ENCODE measurements at regions not wholly inside any gene's neighbourhood (a gene's known extent, or its start where the extent isn't known, plus 50 kb on each side); places are given as distances from the start of the nearest gene placed in this dataset.
A peak's percentile ranks its signal among the peaks of the same experiment; 100 is the strongest.

- no peak for DNase-seq (ENCODE audit: low spot score)
Measured at GRCh38 chrX:146144039-146144438, 326.4 kb downstream of the SLITRK2 start.

DNA sequence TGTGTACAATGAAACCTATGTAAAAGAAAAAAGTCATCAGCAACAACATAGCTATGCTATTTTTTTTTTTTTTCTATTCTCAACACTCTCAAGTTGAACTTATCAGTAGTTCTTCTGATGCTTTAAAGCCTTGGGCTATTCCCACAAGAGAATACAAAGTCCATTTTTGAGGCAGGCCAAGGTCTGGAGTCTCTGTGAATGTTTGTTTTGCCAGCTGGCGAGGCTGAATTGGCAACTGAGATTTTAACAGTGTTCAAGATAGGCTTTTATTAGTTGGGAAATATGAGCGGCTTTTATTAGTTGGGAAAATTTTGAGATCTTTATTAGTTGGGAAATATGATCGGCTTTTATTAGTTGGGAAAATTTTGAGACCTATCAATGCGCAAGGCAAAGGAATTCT lies 336.6 kb downstream of the SLITRK2 start:
- DNase-seq (ENCODE audit: low spot score) = no peak

DNA sequence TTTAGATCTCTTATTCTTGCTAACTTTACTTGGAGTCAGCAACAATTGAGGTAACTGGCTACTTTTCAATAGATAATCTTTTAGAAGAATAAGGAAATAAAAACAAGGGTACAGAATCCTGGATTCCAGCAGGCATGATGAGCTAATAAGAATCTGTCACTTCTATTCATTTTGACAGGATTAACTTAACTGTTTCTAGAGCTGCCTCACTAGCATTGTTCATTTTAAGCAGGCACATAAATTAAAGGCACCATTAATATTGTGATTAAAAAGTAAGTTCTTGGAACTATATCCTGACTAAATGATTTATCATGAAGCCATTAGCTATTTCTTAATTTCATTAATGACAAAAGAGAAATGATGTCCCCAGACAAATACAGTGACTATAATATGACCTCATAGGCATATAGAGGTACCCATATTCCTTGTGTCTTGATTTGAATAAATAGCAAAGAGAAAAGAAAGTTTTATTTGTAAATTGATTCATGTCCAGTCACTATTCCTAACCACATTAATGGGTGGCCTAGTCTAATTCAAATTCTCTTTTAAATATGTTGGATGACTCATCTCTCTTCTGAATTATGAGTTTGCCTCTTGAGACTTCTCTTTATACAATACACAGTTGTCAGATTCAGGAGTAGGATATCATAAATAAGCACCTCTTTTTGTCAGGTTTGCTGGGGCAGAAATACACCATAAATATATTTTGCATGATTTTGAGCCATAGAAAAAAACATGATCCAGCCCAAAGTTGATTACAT lies 343.0 kb downstream of the SLITRK2 start:
- DNase-seq (ENCODE audit: low spot score) = no peak

DNA sequence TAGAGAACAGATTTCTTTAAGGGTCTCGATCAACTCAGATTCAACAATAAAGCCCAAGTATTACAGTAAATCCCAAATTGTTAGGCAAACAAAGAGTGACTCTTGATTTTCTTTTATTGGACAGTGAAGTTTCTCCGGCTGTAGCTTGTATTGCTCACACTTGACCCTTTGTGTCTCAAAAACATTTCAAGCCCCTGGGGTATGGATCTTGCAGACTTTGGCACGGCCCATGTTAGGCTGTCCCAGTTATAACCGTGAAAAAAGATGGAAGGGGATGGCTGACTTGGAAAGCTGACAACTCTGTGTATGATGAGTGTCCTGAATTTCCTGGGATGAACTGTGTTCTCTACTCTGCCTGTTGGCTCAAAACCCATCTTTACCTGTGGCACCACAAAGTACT lies 356.1 kb downstream of the SLITRK2 start:
- DNase-seq (ENCODE audit: low spot score) = no peak

- no peak for DNase-seq (ENCODE audit: low spot score)
Measured at GRCh38 chrX:146181858-146182257, 364.2 kb downstream of the SLITRK2 start.

DNA sequence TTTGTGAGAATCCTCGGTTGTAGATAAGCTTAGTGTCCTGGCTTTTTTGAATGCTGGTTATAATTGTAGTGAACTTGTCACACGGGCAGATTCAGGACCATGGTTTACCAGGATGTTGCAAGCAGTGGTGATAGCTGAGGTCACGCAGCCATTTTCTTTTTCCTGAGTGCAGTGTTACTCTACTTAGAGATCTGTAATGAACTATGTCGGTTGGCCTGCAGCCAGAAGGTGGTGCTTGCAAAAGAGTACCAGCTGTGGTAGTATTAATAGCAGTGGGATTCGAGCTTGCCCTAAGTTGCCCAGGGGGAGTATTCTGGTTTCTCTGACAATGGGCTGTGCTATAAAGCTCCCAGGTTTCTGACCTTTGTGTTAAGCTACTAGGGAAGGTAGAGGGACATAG lies 368.9 kb downstream of the SLITRK2 start:
- DNase-seq (ENCODE audit: low spot score) = no peak

DNA sequence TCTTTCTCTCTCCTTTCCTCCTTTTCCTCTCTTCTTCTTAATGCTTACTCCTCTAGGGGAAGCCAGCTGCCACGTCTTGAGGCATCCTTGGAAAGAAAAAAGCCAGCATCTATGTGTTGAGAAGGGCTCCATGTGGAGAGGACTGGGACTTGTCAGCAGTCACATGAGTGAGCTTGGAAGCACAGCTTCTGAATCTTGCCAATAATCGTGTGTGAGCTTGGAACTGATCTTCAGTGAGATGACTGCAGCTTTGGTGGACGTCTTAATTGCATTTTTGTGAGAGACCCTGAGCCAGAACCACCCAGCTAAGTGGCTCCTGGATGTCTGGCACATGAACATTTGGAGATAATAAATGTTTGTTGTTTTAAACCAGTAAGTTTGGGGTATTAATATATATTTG lies 371.7 kb downstream of the SLITRK2 start:
- DNase-seq (ENCODE audit: low spot score) = no peak

GRCh38 chrX:146208821-146209220 lies 391.2 kb downstream of the SLITRK2 start:
- DNase-seq (ENCODE audit: low spot score) = no peak

GRCh38 chrX:146224442-146224841 lies 406.8 kb downstream of the SLITRK2 start:
- DNase-seq (ENCODE audit: low spot score) = peak; percentile 1

DNA sequence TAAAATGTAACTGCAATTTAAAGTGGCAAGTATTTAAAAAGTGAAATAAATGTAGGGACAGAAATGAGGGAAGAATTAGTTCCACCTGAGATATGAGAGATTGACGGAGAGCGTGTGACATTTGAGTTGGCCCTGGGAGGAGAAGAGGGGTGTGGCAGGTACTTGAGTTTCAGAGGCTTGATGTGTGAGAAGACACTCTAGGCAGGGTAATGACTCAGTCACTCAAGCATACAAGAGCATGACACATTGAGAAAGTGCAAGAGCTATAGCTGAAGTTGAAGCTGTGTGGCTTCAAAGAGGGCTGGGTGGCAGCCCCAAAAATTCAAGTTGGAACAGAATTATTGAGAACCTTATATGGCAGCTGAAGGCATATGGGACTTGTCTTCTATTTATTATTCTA lies 420.5 kb downstream of the SLITRK2 start:
- DNase-seq (ENCODE audit: low spot score) = no peak

DNA sequence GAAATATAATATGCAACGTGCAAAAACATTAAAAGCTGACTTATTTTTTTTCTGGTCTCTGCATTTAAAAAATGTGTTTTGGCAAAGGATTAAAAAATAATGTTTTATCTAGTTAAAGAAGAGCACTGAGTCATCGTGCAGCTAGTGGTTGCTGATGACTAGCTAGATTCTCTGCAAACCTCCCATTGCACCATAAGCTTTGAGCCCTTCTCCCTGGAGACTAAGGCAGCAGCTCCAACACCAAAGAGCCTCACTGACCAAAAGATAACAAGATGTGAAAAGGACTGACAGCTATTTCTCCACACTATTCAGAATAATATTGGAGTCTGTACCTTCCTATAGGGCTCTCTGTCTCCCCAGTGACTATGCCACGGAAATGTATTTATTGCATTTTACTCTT lies 424.3 kb downstream of the SLITRK2 start:
- DNase-seq (ENCODE audit: low spot score) = no peak

DNA sequence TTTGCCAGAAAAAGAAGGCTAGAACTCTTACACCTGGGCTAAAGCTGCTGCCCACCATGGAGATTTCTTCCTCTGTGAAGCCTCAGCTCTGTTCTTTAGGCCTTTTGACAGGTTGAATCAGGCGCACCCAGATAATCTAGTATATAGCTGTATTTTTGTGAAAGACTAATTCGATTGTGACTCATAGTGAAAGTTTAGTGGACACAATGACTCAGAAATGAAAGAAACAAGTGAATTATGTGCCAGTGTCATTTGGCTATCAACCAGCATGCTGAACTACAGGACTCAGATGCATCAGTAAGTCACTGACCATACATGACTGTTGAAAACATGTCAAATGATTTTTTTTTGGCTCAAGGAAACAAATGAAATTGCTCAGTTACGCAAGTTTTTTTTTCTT lies 425.4 kb downstream of the SLITRK2 start:
- no peak for DNase-seq (ENCODE audit: low spot score)

- DNase-seq (ENCODE audit: low spot score) = no peak
Measured at GRCh38 chrX:146259207-146259606, 441.6 kb downstream of the SLITRK2 start.

GRCh38 chrX:146264763-146265375 lies 447.2 kb downstream of the SLITRK2 start:
- DNase-seq (ENCODE audit: low spot score) = no peak

GRCh38 chrX:146278381-146278780 lies 460.8 kb downstream of the SLITRK2 start:
- no peak for DNase-seq (ENCODE audit: low spot score)

All from SW480 (cell line).